ENCODE measurements at regions not wholly inside any gene's neighbourhood (a gene's known extent, or its start where the extent isn't known, plus 50 kb on each side); places are given as distances from the start of the nearest gene placed in this dataset.

DNA sequence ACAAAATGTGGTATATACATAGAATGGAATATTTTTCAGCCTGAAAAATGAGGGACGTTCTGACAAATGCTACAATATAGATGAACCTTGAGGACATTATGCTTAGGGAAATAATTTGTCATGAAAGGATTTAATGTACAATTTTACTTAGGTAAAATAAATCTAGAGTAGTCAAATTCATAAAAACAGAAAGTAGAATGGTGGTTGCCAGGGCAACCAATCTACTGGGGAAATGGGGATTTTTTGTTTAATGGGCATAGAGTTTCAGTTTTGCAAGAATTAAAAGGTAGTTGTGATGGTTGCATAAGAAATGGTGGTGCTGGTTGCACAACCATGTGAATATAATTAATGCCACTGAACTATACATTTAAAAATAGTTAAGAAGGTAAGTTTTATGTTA lies 296.0 kb upstream of the SP4 start:
- TF ChIP-seq, protein P1, sequence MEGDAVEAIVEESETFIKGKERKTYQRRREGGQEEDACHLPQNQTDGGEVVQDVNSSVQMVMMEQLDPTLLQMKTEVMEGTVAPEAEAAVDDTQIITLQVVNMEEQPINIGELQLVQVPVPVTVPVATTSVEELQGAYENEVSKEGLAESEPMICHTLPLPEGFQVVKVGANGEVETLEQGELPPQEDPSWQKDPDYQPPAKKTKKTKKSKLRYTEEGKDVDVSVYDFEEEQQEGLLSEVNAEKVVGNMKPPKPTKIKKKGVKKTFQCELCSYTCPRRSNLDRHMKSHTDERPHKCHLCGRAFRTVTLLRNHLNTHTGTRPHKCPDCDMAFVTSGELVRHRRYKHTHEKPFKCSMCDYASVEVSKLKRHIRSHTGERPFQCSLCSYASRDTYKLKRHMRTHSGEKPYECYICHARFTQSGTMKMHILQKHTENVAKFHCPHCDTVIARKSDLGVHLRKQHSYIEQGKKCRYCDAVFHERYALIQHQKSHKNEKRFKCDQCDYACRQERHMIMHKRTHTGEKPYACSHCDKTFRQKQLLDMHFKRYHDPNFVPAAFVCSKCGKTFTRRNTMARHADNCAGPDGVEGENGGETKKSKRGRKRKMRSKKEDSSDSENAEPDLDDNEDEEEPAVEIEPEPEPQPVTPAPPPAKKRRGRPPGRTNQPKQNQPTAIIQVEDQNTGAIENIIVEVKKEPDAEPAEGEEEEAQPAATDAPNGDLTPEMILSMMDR (IDR thresholded peaks at IDR 0.05; ENCODE audit: control extremely low read depth, extremely low read depth, low read depth, missing control alignments): no peak
- ChIA-PET POLR2A (no interaction called here), CTCF (no interaction called here)
- no peak for DNase-seq (ENCODE audit: extremely low spot score)

DNA sequence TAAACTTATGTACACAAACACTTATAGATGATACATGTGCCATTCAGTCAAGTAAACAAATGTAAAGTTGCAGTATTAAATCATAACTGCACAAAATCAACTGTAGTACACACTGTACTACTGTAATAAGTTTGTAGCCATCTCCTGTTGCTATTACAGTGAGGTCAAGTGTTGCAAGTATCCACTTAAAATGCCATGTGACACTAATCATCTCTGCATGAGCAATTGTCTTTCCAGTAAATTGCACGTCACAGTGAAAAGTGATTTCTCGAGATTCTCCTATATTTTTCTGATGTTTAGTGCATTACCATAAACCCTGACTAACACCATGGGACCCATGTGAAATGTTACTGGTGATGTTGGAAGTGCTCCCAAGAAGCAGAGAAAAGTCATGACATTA lies 293.3 kb upstream of the SP4 start:
- TF ChIP-seq, protein P1 (IDR thresholded peaks at IDR 0.05; ENCODE audit: control extremely low read depth, extremely low read depth, low read depth, missing control alignments): no peak
- no peak for DNase-seq (ENCODE audit: extremely low spot score)
- CTCF ChIA-PET: interaction anchor here (1.5 kb wide), 1 partner anchor 12 kb away, joined by 4 read pairs; no protein-coding TSS in a partner anchor

DNA sequence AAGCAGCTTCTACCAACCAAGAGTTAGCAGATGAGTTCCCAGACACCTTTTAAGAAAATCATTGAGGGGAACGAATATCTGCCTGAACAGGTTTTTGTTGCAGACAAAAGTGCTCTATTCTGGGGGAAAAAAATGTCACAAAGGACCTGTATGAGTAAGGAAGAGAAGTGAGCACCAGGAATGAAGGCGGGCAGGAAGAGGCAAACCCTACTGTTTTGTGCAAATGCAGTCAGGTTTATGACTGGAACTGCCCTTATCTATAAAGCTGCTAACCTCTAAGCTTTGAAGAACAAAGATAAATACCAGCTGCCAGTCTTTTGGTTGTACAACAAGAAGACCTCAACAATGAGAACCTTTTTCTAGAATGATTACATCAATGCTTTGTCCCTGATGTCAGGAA lies 292.4 kb upstream of the SP4 start:
- CTCF ChIA-PET: no interaction called here
- no peak for DNase-seq (ENCODE audit: extremely low spot score)
- POLR2A ChIA-PET: no interaction called here
- TF ChIP-seq, protein P1 (IDR thresholded peaks at IDR 0.05; ENCODE audit: control extremely low read depth, extremely low read depth, low read depth, missing control alignments): no peak

More for the DNA sequence above, 293.3 kb upstream of the SP4 start:
- POLR2A ChIA-PET: no interaction called here

DNA sequence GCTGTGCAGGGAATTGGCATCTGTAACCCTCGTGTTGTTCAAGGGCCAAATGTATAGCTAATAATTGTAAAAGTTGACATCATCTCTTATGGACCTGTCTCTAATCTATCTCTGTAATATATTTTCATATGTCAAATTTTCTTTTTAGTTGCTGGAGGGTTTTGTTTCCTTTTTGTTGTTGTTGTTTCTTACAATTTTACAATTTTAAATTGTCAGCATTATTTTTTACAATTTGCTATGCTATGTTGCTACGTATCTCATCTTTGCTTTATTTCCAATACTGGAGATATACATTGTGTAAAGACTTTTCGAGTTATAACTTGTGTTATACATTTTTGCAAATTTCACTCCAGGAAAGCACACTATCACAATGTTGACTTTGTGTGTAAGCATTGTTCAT lies 290.2 kb upstream of the SP4 start:
- ChIA-PET POLR2A (no interaction called here), CTCF (no interaction called here)
- TF ChIP-seq, protein P1 (IDR thresholded peaks at IDR 0.05; ENCODE audit: control extremely low read depth, extremely low read depth, low read depth, missing control alignments): no peak
- DNase-seq (ENCODE audit: extremely low spot score): no peak

DNA sequence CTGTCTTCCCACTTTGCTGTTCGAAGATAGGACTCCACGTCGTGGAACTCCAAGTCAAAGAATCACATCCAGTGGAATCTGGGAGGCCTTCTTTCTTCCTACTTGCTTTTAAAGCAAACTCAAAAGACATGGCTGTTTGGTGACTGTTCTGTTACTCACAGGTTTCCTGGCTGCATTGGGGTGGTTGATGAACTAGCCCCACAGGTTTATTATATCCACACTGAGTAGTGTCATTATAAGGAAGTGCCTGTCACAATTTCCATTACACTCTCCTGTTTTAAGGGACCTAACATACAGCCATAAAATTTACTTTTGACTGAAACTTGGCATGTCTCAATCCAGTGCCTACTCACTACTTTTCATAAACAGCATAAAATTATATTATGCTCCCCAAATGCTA lies 287.3 kb upstream of the SP4 start:
- CTCF ChIA-PET: no interaction called here
- TF ChIP-seq, protein P1 (IDR thresholded peaks at IDR 0.05; ENCODE audit: control extremely low read depth, extremely low read depth, low read depth, missing control alignments): no peak
- POLR2A ChIA-PET: no interaction called here
- DNase-seq (ENCODE audit: extremely low spot score): no peak

DNA sequence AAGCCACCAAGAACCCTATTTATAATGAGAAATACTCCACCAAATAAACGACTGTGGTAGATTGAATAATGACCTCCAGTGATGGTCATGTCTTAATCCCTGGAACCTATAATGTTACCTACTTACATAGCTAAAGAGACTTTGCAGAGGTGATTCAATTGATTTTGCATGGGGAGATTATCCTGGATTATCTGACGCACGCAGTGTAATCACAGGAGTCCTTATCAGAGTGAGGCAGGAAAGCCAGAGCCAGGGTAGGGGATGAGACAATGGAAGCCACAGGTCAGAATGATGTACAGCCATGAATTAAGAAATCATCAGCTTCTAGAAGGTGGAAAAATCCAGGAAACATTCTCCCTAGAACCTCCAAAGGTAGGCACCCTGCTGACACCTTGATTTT lies 286.4 kb upstream of the SP4 start:
- POLR2A ChIA-PET: no interaction called here
- no peak for DNase-seq (ENCODE audit: extremely low spot score)
- CTCF ChIA-PET: interaction anchor here (1.3 kb wide), 1 partner anchor 19 kb away, joined by 3 read pairs; no protein-coding TSS in a partner anchor
- TF ChIP-seq, protein P1 (IDR thresholded peaks at IDR 0.05; ENCODE audit: control extremely low read depth, extremely low read depth, low read depth, missing control alignments): no peak

DNA sequence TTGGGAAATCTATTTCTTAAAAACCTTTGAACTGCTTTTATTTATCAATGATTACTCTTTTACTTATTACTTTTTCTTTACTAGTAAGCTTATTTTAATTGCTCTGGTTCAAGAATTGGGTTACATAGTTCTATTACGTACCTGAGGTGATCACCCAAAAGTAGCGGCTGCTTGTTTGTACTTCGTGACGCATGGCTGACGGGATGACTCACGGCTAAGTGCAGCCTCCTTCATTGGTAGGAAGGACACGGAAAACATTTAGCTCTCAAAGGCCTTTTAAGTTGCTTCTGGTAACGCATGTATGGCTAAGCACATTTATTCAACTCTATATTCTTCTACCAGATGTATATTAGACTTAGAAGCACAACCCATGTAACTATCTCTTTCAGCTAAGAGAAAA lies 285.8 kb upstream of the SP4 start:
- no peak for DNase-seq (ENCODE audit: extremely low spot score)
- CTCF ChIA-PET: interaction anchor here (1.3 kb wide), 1 partner anchor 18 kb away, joined by 3 read pairs; no protein-coding TSS in a partner anchor
- TF ChIP-seq, protein P1 (IDR thresholded peaks at IDR 0.05; ENCODE audit: control extremely low read depth, extremely low read depth, low read depth, missing control alignments): no peak
- POLR2A ChIA-PET: no interaction called here
